ENCODE measurements at regions not wholly inside any gene's neighbourhood (a gene's known extent, or its start where the extent isn't known, plus 50 kb on each side); places are given as distances from the start of the nearest gene placed in this dataset.

- TF ChIP-seq CTCF (IDR thresholded peaks at IDR 0.05) (no peak), POLR2A (IDR thresholded peaks at IDR 0.05) (no peak)
Measured at GRCh38 chr14:28949503-28949902, 182.9 kb downstream of the FOXG1 start.
